ENCODE measurements at regions not wholly inside any gene's neighbourhood (a gene's known extent, or its start where the extent isn't known, plus 50 kb on each side); places are given as distances from the start of the nearest gene placed in this dataset.

- TF ChIP-seq ZBTB17 (tag by site-specific recombination; IDR thresholded peaks at IDR 0.05) (no peak), YY1 (tag by site-specific recombination; IDR thresholded peaks at IDR 0.05) (no peak), CTCF (tag by site-specific recombination; IDR thresholded peaks at IDR 0.05) (no peak), ZNF837 (tag by site-specific recombination; IDR thresholded peaks at IDR 0.05) (no peak)
- TF ChIP-seq, protein P1, sequence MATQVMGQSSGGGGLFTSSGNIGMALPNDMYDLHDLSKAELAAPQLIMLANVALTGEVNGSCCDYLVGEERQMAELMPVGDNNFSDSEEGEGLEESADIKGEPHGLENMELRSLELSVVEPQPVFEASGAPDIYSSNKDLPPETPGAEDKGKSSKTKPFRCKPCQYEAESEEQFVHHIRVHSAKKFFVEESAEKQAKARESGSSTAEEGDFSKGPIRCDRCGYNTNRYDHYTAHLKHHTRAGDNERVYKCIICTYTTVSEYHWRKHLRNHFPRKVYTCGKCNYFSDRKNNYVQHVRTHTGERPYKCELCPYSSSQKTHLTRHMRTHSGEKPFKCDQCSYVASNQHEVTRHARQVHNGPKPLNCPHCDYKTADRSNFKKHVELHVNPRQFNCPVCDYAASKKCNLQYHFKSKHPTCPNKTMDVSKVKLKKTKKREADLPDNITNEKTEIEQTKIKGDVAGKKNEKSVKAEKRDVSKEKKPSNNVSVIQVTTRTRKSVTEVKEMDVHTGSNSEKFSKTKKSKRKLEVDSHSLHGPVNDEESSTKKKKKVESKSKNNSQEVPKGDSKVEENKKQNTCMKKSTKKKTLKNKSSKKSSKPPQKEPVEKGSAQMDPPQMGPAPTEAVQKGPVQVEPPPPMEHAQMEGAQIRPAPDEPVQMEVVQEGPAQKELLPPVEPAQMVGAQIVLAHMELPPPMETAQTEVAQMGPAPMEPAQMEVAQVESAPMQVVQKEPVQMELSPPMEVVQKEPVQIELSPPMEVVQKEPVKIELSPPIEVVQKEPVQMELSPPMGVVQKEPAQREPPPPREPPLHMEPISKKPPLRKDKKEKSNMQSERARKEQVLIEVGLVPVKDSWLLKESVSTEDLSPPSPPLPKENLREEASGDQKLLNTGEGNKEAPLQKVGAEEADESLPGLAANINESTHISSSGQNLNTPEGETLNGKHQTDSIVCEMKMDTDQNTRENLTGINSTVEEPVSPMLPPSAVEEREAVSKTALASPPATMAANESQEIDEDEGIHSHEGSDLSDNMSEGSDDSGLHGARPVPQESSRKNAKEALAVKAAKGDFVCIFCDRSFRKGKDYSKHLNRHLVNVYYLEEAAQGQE (tag by site-specific recombination; IDR thresholded peaks at IDR 0.05), result no peak
Measured at GRCh38 chr21:34201481-34201858, 128.1 kb downstream of the MRPS6 start.
